ENCODE measurements at regions not wholly inside any gene's neighbourhood (a gene's known extent, or its start where the extent isn't known, plus 50 kb on each side); places are given as distances from the start of the nearest gene placed in this dataset.

DNA sequence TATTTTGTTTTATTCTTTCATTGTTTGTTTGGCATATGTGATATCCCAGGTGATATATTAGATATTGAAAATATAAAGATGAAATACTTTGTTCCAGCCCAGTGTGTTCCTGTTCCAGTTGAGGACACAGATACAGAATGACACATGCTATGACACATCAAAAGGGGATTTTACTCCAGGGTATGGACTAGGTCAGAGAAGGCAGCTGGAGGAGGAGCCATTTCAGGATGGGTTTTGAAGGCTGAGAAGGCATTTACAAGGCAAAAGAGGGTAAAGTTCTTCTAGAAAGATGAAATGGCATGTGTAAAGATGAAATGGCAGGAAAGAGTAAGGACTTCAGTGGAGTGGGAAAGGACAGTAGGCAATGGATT is 163.8 kb downstream of the ZIC1 start:
- no peak for DNase-seq (ENCODE audit: low spot score)
- in situ Hi-C loops (cut with MboI; ENCODE audit: low pct_unique_long_range_greater_than_20kb, low sequenced_read_pairs, unreplicated experiment), result no loop called here
- no peak for TF ChIP-seq CTCF (IDR thresholded peaks at IDR 0.05; ENCODE audit: extremely low read depth, insufficient read depth, missing control alignments)

- in situ Hi-C loops (cut with MboI; ENCODE audit: low pct_unique_long_range_greater_than_20kb, low sequenced_read_pairs, unreplicated experiment), result no loop called here
- DNase-seq (ENCODE audit: low spot score), result no peak
- no peak for TF ChIP-seq CTCF (IDR thresholded peaks at IDR 0.05; ENCODE audit: extremely low read depth, insufficient read depth, missing control alignments)
These were observed 165.5 kb downstream of the ZIC1 start for GRCh38 chr3:147574621-147575020.

DNA sequence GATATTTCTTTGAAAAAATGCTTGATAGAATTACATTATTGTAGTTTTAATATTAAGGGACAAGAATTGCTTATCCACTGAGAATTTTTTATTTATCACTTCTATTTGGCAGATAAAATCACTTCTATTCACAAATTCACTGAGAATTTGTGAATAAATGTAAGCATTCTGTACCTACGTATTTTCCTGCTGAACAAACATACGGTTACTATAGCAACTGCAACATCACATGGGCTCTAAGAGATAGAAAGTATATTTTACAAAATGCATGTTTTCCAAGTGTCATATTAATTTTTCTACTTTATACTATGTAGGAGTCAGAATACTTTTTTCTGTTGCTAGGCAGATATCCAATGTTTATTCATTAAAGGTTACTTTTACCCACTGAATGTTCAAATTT is 166.2 kb downstream of the ZIC1 start:
- no peak for DNase-seq (ENCODE audit: low spot score)
- TF ChIP-seq CTCF (IDR thresholded peaks at IDR 0.05; ENCODE audit: extremely low read depth, insufficient read depth, missing control alignments), result no peak
- in situ Hi-C loops (cut with MboI; ENCODE audit: low pct_unique_long_range_greater_than_20kb, low sequenced_read_pairs, unreplicated experiment), result no loop called here

DNA sequence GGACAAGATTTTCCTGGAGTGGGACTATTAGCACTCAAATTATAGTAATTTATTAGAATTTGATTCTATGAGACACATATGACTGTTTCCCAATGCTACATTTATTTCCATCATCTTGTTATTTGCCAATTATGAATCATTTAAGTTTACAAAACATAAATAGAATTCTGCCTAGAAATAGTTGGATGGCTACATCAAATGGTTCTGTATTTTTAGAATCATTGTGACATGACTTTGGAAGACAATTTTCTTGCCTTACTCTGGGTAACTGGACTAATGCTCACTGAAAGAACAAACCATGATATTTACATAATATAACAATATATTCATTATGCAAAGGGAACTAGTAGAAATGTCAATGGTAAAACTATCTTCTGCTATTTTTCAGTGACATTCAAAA is 173.5 kb downstream of the ZIC1 start:
- in situ Hi-C loops (cut with MboI; ENCODE audit: low pct_unique_long_range_greater_than_20kb, low sequenced_read_pairs, unreplicated experiment), result no loop called here
- no peak for DNase-seq (ENCODE audit: low spot score)
- TF ChIP-seq CTCF (IDR thresholded peaks at IDR 0.05; ENCODE audit: extremely low read depth, insufficient read depth, missing control alignments), result no peak

DNA sequence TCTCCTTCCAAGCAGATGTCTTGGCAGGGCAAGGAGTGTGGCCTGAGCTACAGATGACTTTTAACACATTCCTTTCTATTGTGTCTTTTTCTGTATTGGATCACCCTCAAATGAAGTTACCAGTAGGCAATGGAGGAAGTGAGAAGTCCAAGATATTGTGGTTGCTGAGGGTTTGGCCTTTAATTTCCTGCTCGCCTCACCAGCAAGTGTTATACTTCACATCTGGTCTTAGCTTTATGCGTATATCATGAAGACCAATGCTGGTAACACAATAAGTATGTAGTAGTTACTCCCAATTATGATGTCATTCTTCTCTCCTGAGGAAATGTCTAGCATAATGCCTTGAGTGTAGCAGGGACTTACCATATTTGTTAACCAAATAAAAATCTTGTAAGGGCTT is 179.9 kb downstream of the ZIC1 start:
- in situ Hi-C loops (cut with MboI; ENCODE audit: low pct_unique_long_range_greater_than_20kb, low sequenced_read_pairs, unreplicated experiment), result no loop called here
- TF ChIP-seq CTCF (IDR thresholded peaks at IDR 0.05; ENCODE audit: extremely low read depth, insufficient read depth, missing control alignments), result no peak
- no peak for DNase-seq (ENCODE audit: low spot score)

GRCh38 chr3:147604136-147604535 is 195.0 kb downstream of the ZIC1 start:
- in situ Hi-C loops (cut with MboI; ENCODE audit: low pct_unique_long_range_greater_than_20kb, low sequenced_read_pairs, unreplicated experiment), result no loop called here

More at GRCh38 chr3:147604136-147604535, 195.0 kb downstream of the ZIC1 start:
- no peak for TF ChIP-seq CTCF (IDR thresholded peaks at IDR 0.05; ENCODE audit: extremely low read depth, insufficient read depth, missing control alignments)
- DNase-seq (ENCODE audit: low spot score), result no peak

Measured in GM13977 (cell line).